Peyer's patch (tissue), 4 donors: ENCODE measurements at regions not wholly inside any gene's neighbourhood (a gene's known extent, or its start where the extent isn't known, plus 50 kb on each side); places are given as distances from the start of the nearest gene placed in this dataset.

ENCODE experiments used
- DNase-seq, 3 donors: peaks; one replicate each; pipeline ENCODE4 v3.0.0-alpha.2; 2017 to 2019
- H3K27ac ChIP-seq, 4 donors: fragments of 200-600 bp; sonication (generic); one replicate each; pipeline ENCODE4 v1.5.1; 2016 to 2019
- H3K27me3 ChIP-seq, 2 donors: fragments of 200-600 bp; sonication (generic); one replicate each; pipeline ENCODE4 v1.5.1; 2019
- H3K36me3 ChIP-seq, 3 donors: fragments of 200-600 bp; sonication (generic); one replicate each; pipeline ENCODE4 v1.5.1; 2016 to 2019
- H3K4me1 ChIP-seq, 4 donors: fragments of 200-600 bp; sonication (generic); one replicate each; pipeline ENCODE4 v1.5.1; 2016 to 2019
- H3K4me3 ChIP-seq, 4 donors: fragments of 200-600 bp; sonication (generic); 1 replicate in 3 of 4; 2 replicates in 1 of 4; pipeline ENCODE4 v1.5.1; 2016 to 2019; ENCODE audit warnings: mild to moderate bottlenecking in 1 of 4
- H3K9me3 ChIP-seq, 4 donors: fragments of 200-600 bp; sonication (generic); one replicate each; pipeline ENCODE4 v1.5.1; 2016 to 2019; ENCODE audit warnings: mild to moderate bottlenecking in 1 of 4
- CTCF ChIP-seq, 6 experiments: fragments of 450-650 bp in 4 of 6; fragments of 200-600 bp in 2 of 6; sonication (generic) in 1 of 6; IDR thresholded peaks; one replicate each; pipeline ENCODE4 v1.5.1; 2017 to 2019; ENCODE audit warnings: antibody characterized with exemption in 6 of 6, mild to moderate bottlenecking in 3 of 6, moderate library complexity in 1 of 6
- POLR2A ChIP-seq, 2 donors: fragments of 450-650 bp; IDR thresholded peaks; one replicate each; pipeline ENCODE4 v1.5.1; 2017; ENCODE audit warnings: antibody characterized with exemption in 2 of 2, mild to moderate bottlenecking in 2 of 2, moderate library complexity in 2 of 2

DNA sequence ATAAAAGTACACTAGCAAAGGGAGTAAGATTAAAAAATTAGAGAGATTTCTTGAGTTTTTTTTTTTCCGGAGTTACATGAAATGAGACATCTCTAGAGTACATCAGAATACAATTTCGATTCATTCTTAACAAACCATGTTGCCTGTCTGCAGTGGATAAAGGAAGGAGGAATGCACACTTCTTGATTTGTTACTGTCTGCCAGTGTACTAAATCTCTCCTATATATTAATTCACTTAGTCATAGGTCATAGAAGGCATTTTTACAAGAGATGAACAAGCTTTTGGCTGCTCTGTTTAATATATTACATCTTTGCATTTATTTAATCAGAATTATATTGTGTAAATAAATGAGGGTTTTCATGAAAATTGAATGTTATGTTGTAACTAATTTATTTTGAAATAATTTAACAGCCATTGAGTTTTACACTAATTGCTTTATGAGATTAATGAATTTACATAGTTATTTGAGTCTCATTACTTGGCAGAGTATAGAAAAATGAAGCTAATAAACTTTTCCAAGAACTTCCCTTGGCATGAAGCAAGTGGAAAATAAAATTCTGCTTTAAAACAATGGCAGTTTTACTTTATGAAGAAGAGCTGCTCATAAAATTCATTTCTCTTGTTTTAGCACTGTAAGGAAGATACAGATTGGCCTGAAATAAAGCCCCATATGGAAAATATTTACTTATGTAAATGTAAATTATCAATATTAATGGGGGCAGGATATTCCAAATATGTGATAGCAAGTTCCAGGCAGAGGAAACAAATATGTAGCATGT lies 1284.7 kb downstream of the BRINP3 start:
- Histone ChIP-seq H3K4me1 (no peaks in the 10 kb centered on the region), H3K9me3 (no peaks in the 10 kb centered on the region)

DNA sequence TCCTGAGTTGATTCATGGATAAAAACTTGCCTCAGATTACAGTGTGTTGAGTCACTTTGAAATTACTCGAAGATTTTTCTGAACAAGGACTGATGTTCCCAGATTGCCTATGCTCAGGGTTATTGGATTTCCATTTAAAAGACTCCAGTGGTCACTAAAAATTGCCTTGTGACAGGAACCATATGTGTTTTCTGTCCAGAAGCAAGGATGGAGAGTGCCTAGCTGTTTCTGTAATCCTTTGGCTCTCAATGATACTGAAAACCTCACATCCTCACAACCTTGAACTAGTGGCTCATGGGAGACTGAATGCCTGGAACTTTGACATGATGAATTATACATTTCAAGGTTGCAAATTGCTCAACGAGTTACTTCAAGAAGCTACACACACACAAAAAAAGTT lies 1271.8 kb downstream of the BRINP3 start:
- H3K4me1 ChIP-seq, result no peaks in the 10 kb centered on the region
- H3K4me3 ChIP-seq, result no peak overlapping the region
- no peaks in the 10 kb centered on the region for H3K27me3 ChIP-seq
- no peak overlapping the region for H3K27ac ChIP-seq
- H3K36me3 ChIP-seq, result no peaks in the 10 kb centered on the region
- no peak for DNase-seq
- H3K9me3 ChIP-seq, result no peaks in the 10 kb centered on the region
- TF ChIP-seq POLR2A (IDR thresholded peaks at IDR 0.05), result no peak
- no peak for TF ChIP-seq CTCF (IDR thresholded peaks at IDR 0.05)

More for the DNA sequence above, 1284.7 kb downstream of the BRINP3 start:
- no peak for DNase-seq
- Histone ChIP-seq H3K27me3 (no peaks in the 10 kb centered on the region), H3K4me3 (no peak overlapping the region), H3K27ac (no peak overlapping the region), H3K36me3 (no peaks in the 10 kb centered on the region)
- no peak for TF ChIP-seq POLR2A (IDR thresholded peaks at IDR 0.05)
- no peak for TF ChIP-seq CTCF (IDR thresholded peaks at IDR 0.05)

GRCh38 chr1:189206617-189207016 lies 1271.0 kb downstream of the BRINP3 start:
- Histone ChIP-seq H3K36me3 (no peaks in the 10 kb centered on the region), H3K9me3 (no peaks in the 10 kb centered on the region), H3K27me3 (no peaks in the 10 kb centered on the region), H3K4me3 (no peak overlapping the region), H3K27ac (no peak overlapping the region), H3K4me1 (no peaks in the 10 kb centered on the region)
- DNase-seq, result no peak
- TF ChIP-seq CTCF (IDR thresholded peaks at IDR 0.05) (no peak), POLR2A (IDR thresholded peaks at IDR 0.05) (no peak)

DNA sequence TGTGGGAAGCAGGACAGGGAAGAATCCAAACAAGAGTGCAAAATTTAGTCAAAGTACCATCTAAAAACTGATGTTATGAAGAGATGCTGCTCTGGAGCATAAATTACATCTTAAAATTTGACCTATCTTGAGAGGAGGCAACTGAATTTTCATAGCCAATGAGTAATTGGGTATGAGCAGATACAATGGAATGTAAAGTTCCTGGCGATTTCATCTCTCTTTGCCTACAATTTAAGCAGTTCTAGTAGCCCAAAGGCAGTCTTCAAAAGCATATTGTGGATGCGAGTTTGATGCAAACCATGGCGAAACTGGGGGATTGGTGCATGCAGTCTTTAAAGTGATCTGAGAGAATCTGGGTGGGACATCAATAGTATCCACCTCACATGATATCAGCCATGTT lies 1265.9 kb downstream of the BRINP3 start:
- Histone ChIP-seq H3K36me3 (no peaks in the 10 kb centered on the region), H3K9me3 (no peaks in the 10 kb centered on the region), H3K4me3 (no peak overlapping the region), H3K27ac (no peak overlapping the region), H3K27me3 (no peaks in the 10 kb centered on the region), H3K4me1 (no peaks in the 10 kb centered on the region)
- no peak for DNase-seq
- TF ChIP-seq CTCF (IDR thresholded peaks at IDR 0.05) (no peak), POLR2A (IDR thresholded peaks at IDR 0.05) (no peak)

- no peaks in the 10 kb centered on the region for H3K36me3 ChIP-seq
- no peak overlapping the region for H3K4me3 ChIP-seq
- H3K9me3 ChIP-seq, result no peaks in the 10 kb centered on the region
- no peaks in the 10 kb centered on the region for H3K4me1 ChIP-seq
- no peaks in the 10 kb centered on the region for H3K27me3 ChIP-seq
- H3K27ac ChIP-seq, result no peak overlapping the region
- DNase-seq, result no peak
- TF ChIP-seq POLR2A (IDR thresholded peaks at IDR 0.05) (no peak), CTCF (IDR thresholded peaks at IDR 0.05) (no peak)
Measured at GRCh38 chr1:189212606-189213005, 1265.1 kb downstream of the BRINP3 start.
